HUDEP-2 (cell line): ENCODE measurements at regions not wholly inside any gene's neighbourhood (a gene's known extent, or its start where the extent isn't known, plus 50 kb on each side); places are given as distances from the start of the nearest gene placed in this dataset.

Experiments
- DNase-seq, 76 experiments: peaks; one replicate each; lab custom pipeline; 2025; ENCODE audit not compliant: unreplicated experiment in 76 of 76; lab: John Stamatoyannopoulos, UW

DNA sequence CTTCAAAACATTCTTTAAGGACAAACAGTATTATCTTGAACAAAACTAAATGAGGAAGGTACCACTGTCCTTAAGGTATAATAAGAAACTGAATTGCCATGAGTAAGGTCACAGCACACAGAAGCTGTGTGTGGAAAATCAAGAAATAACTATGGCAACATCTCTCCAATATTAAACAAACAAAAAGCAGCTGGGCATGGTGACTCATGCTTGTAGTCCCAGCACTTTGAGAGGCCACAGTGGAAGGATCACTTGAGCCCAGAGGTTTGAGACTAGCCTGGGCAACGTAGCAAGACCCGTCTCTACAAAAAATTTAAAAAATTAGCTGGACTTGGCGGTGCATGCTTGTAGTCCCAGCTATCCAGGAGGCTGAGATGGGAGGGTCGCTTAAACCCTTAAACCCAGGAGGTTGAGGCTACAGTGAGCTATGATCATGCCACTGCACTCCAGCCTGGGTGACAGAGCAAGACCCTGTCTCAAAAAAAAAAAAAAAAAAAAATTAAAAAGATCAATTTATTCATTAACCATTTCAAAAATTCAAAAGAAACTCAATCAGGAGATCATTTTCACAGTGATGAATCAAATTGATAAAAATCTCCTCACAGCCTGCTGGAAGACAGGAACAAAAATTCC lies 195.4 kb downstream of the SKIDA1 start:
- no peak for DNase-seq

DNA sequence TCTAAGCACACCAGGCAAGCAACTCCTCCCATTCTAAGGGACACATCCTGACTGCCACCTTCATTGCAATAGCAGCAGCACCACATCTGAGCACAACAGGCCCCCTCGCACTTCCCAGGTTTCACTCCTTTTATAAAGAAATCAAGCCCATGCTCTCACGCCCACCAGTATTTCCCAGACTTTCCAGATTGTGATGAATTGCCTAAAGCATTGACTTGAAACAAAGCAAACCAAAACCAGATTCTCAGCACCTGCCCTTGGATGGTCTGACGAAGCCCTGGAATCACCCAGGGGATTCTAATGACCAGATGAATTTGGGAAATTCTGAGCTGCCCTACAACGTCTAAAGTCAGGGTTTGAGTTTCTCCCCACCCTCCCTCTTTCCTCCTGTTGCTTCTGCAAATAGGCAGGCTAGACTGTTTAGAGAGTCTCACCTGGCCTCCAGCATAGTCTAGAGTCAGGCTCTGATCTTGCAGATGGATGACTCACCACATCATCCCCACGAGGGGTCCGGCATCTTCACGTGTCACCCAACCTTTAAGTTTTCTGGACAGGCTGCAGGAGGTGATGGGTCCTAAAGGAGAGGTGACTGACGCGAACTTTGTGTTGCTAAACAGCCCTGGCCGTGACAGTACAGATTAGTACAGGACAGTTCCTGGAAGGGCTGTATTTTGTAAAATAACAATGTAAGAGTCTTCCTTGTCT lies 198.0 kb downstream of the SKIDA1 start:
- DNase-seq: no peak

GRCh38 chr10:21326594-21327288 lies 198.7 kb downstream of the SKIDA1 start:
- no peak for DNase-seq

DNA sequence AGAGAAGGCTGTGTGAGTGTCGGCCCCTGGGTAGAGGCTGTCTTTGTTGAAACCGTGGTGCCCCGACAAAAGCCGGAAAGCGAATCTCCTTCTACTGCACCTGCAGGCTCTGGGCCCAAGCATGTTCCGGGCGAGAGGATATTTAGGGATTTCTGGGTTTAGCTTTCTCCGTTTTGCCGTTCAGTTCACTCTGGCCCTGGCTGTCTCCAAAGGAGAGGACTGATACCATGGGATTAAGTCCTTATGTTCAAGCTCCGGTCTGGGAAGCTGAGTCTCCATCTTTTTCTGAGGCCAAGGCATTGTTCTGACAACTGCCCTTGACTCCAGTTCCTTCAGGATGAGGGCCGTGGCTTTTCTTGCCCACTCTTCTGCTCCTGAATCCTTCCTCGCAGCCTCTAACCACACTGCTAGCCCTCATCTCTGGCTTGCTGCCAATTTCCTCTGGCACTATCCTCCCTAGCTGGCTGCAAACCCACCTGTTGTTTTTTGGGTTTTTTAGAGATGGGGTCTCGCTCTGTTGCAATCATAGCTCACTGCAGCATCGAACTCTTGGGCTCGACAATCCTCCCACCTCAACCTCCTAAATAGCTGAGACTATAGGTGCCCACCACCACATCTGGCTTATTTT lies 206.8 kb downstream of the SKIDA1 start:
- DNase-seq: peak in 11 of 76 experiments; percentile 1 to 25 (median 7)

DNA sequence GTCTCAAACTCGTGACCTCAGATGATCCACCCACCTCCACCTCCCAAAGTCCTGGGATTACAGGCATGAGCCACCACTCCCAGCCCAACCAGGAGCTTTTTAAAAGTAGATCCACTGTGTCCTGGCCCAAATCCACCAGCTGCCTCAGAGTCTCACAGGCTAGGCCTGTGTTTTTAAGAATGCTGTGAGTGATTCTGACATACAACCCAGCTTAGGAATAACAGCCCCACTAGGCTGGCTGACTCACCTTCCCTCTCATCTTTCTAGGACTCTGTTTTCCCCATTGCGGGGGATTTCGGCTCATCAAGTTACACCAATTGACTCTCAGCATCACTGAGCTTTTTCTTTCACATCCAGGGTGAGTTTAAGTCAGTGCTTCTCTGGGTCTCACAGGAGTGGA lies 207.6 kb downstream of the SKIDA1 start:
- DNase-seq: no peak

DNA sequence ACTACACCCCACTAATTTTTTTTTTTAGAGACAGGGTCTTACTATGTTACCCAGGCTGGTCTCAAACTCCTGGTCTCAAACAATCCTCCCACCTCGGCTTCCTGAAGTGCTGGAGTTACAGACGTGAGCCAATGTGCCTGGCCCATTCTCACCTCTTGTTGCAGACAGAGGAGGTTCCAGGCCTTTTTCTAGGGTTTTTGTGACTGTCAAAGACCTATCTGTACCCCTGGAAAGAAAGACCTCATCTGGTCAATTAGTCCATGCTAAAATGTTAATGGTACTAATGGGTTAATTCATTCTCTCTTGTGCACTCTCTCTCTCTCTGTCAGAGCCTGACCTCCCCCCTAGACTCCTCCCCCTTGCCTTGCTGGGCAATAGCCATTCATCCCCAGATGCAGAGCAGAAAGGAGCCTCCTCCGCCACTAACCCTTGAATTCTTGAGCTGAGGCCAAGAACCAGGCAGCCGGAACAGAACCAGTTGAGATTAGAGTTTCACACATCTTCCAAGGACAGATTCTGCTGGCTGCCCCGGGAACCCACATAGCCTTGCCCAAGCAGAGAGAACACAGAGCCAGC lies 209.7 kb downstream of the SKIDA1 start:
- peak in 14 of 76 experiments; percentile 1 to 66 (median 42) for DNase-seq

GRCh38 chr10:21314906-21315644 lies 210.4 kb downstream of the SKIDA1 start:
- DNase-seq: no peak

GRCh38 chr10:21314111-21314626 lies 211.3 kb downstream of the SKIDA1 start:
- no peak for DNase-seq

DNA sequence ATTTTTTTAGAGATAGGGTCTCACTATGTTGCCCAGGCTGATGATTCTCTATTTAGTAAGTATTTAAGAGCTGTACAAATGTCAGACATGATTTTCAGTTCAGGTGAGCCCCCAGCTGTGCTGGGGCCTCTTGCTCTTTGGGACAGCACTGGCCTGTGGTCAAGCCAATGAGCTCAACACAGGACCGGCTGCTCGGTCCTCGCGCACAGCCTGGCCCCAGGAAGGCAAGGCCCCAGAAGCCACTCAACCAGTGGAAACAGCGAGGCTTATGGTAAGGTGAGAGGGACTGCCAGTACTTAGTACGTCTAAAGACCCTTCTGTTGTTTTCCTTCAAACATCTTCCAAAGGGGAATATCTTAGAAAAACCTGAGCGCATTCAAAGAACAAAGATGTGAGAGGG lies 211.8 kb downstream of the SKIDA1 start:
- DNase-seq: no peak

- no peak for DNase-seq
Observed at GRCh38 chr10:21311426-21311825, 214.1 kb downstream of the SKIDA1 start.

DNA sequence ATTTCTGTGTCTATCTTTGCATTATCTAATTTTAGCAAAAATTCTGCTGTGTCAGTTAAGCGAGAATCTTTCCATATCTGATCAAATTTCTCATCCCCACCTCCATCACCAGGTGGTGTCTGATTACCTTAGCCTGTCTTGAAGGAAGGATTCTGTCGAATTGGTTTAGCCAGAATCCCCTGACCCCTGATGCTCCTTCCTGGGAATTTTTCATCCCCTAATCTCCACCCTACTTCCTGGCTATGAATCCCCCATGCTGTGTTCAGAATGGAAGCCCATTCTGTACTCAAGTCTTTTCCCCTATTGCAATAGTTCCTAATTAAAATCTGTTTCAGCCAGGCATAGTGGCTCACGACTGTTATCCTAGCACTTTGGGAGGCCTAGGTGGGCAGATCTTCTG lies 216.1 kb downstream of the SKIDA1 start:
- DNase-seq: no peak

- DNase-seq: no peak
Observed at GRCh38 chr10:21308946-21309345, 216.5 kb downstream of the SKIDA1 start.

GRCh38 chr10:21308018-21308417 lies 217.5 kb downstream of the SKIDA1 start:
- no peak for DNase-seq

DNA sequence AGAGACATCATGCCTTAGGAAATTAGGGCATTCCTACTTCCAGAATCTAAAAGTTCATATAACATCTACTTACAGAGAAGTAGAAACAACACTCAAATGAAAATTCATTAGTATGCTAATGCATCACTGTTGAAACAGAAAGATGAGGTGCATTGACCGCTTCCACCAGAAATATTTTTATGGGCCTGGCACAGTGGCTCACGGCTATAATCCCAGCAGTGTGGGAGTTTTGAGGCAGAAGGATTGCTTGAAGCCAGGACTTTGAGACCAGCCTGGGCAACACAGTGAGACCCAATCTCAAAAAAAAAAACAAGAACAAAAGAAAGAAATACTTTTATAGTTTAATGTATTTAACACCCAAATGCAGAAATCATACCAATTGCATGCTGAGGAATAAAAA lies 220.9 kb downstream of the SKIDA1 start:
- no peak for DNase-seq

- DNase-seq: no peak
Observed at GRCh38 chr10:21304198-21304597, 221.3 kb downstream of the SKIDA1 start.

DNA sequence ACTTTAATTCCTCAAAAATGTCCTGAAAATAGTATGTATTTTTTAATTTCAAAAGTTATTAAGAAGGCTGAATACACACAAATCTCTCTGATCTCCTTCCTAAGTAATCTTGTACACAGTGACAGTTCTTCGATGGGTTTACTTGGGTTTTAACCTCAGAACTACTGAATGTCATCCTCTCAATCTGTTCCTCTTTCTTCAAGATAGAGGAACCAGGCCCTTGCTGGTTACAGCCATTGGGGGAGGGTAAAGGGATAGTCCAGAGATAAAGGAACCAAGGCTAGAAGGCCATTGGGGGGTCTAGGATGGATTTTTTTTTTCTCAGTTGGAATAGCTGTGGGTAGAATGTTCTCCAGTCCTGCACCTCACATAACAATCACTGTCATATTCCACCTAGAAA lies 224.9 kb downstream of the SKIDA1 start:
- DNase-seq: no peak

- DNase-seq: no peak
Observed at GRCh38 chr10:21299330-21299729, 226.2 kb downstream of the SKIDA1 start.

GRCh38 chr10:21298701-21299100 lies 226.8 kb downstream of the SKIDA1 start:
- no peak for DNase-seq

DNA sequence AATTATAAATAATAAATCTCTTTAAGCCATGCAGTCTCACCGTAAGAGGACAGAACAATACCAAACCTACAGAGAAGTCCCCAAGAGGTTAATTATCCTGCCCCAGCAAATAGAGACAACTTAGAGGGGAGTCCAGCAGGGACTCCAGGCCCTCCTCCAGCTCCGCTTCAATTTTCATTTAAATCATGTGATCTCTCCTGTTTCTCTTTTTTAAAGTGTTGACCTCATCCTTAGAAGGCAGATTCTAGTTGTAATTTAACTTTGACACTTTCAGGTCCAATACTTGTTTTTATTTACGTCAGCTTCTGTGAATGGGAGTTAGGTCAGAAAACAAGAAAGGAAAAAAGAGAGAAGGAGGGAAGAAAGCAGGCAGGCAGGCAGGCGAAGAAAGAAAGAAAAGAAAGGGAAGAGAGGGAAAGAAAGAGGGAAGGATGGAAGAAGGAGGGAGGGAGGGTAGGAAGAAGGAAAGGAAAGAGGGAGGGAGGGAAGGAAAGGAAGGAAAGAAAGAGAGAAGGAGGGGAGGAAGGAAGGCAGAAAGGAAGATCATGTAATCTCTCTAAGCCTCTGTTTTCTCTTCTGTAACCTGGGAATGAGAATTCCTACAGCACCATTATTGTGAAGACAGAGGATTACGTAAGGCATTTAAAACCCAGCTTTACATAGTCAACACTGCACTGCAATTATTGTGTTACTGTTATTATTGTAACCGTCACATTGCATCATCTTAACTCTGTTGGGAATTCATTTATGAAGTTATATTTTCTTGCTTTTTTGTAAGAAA lies 227.7 kb downstream of the SKIDA1 start:
- DNase-seq: no peak
